ENCODE measurements at regions not wholly inside any gene's neighbourhood (a gene's known extent, or its start where the extent isn't known, plus 50 kb on each side); places are given as distances from the start of the nearest gene placed in this dataset.

- no peak for TF ChIP-seq CTCF (conservative IDR thresholded peaks at IDR 0.05; ENCODE audit: low read depth, low read length)
- no peak overlapping the region for H3K4me3 ChIP-seq (ENCODE audit: low read depth, low read length)
- no peak for DNase-seq (ENCODE audit: low read depth)
Observed at GRCh38 chr7:50226145-50226544, 78.4 kb upstream of the IKZF1 start.

DNA sequence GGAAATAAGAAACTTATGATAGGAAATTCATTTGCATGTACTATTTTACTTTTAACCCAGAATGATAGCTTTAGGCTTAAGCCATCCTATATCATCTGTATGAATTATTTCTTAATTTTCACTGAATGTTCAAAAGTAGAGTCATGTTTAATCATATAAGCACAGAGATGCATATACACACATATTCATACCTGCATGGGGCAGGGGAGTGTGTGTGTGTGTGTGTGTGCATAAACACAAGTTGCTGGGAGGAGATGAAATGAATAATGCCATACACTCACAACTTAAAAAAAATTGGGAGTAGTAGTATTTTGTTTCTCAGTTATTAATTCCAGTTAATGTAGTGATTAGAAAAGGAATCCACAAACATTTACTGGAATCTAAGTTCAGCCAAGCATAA, 83.1 kb upstream of the IKZF1 start:
- no peak overlapping the region for H3K4me3 ChIP-seq (ENCODE audit: low read depth, low read length)
- DNase-seq (ENCODE audit: low read depth), result no peak
- no peak for TF ChIP-seq CTCF (conservative IDR thresholded peaks at IDR 0.05; ENCODE audit: low read depth, low read length)

DNA sequence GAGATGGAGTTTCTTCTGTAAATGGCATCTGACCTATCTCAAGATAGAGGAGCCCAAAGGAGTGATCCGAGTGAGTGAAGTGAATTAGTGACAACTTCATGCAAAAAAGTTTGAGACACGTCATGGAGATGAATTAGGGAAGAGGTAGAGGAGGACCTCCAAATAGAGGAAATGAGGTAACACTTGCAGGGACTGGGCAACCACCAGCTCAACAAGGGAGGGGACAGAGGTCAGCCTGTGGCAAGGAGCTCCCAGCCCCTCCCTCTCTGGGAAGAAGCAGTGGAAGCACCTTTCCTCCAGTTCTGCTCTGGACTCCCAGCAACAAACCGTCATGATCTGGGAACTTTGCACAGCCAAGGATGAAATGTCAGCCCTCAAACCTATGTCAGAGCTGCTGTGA, 83.5 kb upstream of the IKZF1 start:
- no peak for TF ChIP-seq CTCF (conservative IDR thresholded peaks at IDR 0.05; ENCODE audit: low read depth, low read length)
- no peak overlapping the region for H3K4me3 ChIP-seq (ENCODE audit: low read depth, low read length)
- no peak for DNase-seq (ENCODE audit: low read depth)

DNA sequence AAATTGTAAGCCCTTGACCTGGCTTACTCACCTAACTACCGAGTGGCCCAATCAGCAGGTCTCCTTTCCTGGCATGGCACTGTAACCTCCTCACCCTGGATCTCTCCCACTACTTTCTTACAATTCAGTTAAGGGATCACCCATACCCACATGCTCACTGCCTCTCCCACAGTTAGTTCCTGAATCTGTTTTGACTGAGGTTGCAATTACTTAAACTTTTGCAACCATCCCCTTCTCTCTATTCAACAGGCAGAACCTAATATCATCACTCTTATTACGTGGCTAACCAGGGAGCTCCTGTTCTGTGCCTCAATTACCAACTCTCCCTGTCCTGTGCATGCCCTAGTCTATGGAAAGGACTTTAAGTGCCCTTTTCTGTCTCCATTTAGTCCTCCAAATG, 84.2 kb upstream of the IKZF1 start:
- no peak for DNase-seq (ENCODE audit: low read depth)
- H3K4me3 ChIP-seq (ENCODE audit: low read depth, low read length), result no peak overlapping the region
- TF ChIP-seq CTCF (conservative IDR thresholded peaks at IDR 0.05; ENCODE audit: low read depth, low read length), result no peak

GRCh38 chr7:50217821-50218281, 86.7 kb upstream of the IKZF1 start:
- TF ChIP-seq CTCF (conservative IDR thresholded peaks at IDR 0.05; ENCODE audit: low read depth, low read length), result no peak
- H3K4me3 ChIP-seq (ENCODE audit: low read depth, low read length), result no peak overlapping the region
- DNase-seq (ENCODE audit: low read depth), result no peak

DNA sequence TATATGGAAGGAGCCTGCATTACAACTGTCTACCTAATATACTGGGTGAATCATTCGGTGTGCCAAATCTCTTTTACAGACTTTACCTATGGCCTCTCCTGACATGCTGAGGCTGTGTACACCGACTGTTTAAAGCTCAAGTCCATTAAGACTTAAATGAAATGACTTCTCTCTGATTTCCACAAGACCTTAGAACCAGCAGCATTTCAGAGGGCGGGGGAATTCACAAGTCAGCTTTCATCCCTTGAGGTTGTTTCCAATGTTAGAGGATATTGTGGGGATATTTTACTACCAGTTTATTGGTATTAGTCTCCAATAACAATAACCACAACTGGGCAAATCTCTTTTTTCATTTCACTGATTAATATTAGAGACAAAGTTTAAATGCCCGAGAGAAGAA, 87.1 kb upstream of the IKZF1 start:
- TF ChIP-seq CTCF (conservative IDR thresholded peaks at IDR 0.05; ENCODE audit: low read depth, low read length), result no peak
- H3K4me3 ChIP-seq (ENCODE audit: low read depth, low read length), result no peak overlapping the region
- no peak for DNase-seq (ENCODE audit: low read depth)

DNA sequence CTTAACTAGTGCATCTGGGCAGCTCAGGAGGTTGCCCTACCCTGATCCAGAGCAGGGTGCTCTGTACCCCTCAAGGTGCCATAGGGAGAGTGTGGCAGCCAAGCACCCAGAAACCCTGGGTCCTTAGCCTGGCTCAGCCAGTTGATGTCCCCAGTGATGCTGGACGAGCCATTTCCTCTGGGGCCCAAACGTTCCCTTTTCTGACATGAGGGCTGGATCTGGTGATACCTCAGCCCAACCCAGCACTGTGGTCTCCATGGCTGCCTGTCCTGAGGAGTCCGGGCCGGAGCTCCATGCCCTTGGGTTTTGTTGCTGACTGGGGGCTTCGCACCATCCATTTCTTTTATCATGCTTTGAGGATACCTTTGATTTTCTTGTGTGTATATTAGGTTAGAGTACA, 87.9 kb upstream of the IKZF1 start:
- TF ChIP-seq CTCF (conservative IDR thresholded peaks at IDR 0.05; ENCODE audit: low read depth, low read length), result no peak
- DNase-seq (ENCODE audit: low read depth), result no peak
- H3K4me3 ChIP-seq (ENCODE audit: low read depth, low read length), result no peak overlapping the region

Data from choroid plexus epithelial cell (primary cell).